Endothelial cell of umbilical vein (primary cell): ENCODE measurements at regions not wholly inside any gene's neighbourhood (a gene's known extent, or its start where the extent isn't known, plus 50 kb on each side); places are given as distances from the start of the nearest gene placed in this dataset.

Experiments used
- BruUV-seq: library from RNA; stranded (reverse); fragments of 400-500 nt; replicated peaks from 2 replicates; lab custom pipeline; 2021; lab: Mats Ljungman, UMichigan
- CTCF ChIA-PET: fragments of 300-600, 350-600 bp; sonication (Branson Sonifier 250); formaldehyde crosslinking; loops from one replicate; lab custom pipeline; 2021; ENCODE audit warnings: antibody characterized with exemption, inconsistent platforms; lab: Charles Lee
- POLR2A ChIA-PET: fragments of 300-600, 350-600 bp; sonication (Branson Sonifier 250); formaldehyde crosslinking; loops from one replicate; lab custom pipeline; 2021; ENCODE audit warnings: antibody characterized with exemption, inconsistent platforms; lab: Charles Lee
- DNase-seq: peaks from one replicate; pipeline ENCODE4 v3.0.0-alpha.2; 2011; ENCODE audit warnings: low read depth, low spot score
- FAIRE-seq: peaks from 2 replicates; lab custom pipeline; 2011; peaks lifted over from hg19 to GRCh38; lab: Jason Lieb, UNC
- H2AFZ ChIP-seq: 2 replicates; pipeline ENCODE4 v1.6.0; 2012; ENCODE audit warnings: low read depth, low read length, control low read depth, inconsistent platforms
- H3K27ac ChIP-seq: 2 replicates; pipeline ENCODE4 v1.5.1; 2011; ENCODE audit warnings: low read depth, mild to moderate bottlenecking, control low read depth, low read length, moderate library complexity; ENCODE audit not compliant: insufficient read depth
- H3K27me3 ChIP-seq, 2 experiments: 2 replicates each; pipeline versions ENCODE4 v1.6.0 to v1.6.1; 2011; ENCODE audit warnings: low read length in 2 of 2, mixed read lengths in 1 of 2; ENCODE audit not compliant: control insufficient read depth in 2 of 2, insufficient read depth in 2 of 2
- H3K36me3 ChIP-seq, 2 experiments: 2 replicates in 1 of 2; 3 replicates in 1 of 2; pipeline ENCODE4 v1.5.1; 2011; ENCODE audit warnings: low read length in 2 of 2, mild to moderate bottlenecking in 1 of 2, moderate library complexity in 1 of 2; ENCODE audit not compliant: control insufficient read depth in 2 of 2, insufficient read depth in 2 of 2; ENCODE audit errors: extremely low read depth in 1 of 2
- H3K4me1 ChIP-seq: 3 replicates; pipeline ENCODE4 v1.5.1; 2011; ENCODE audit warnings: mild to moderate bottlenecking, low read length; ENCODE audit not compliant: control insufficient read depth, insufficient read depth; ENCODE audit errors: extremely low read depth
- H3K4me2 ChIP-seq: 2 replicates; pipeline ENCODE4 v1.6.1; 2011; ENCODE audit warnings: low read length, control low read depth, mixed read lengths; ENCODE audit not compliant: insufficient read depth
- H3K4me3 ChIP-seq, 3 experiments: fragments of 200-600 bp in 1 of 3; sonication (generic), shearing (Covaris generic) in 1 of 3; replicated peaks in 1 of 3; 2 replicates each; pipeline ENCODE4 v1.5.1; 2011 to 2016; ENCODE audit warnings: control low read depth in 3 of 3, low read length in 3 of 3, mild to moderate bottlenecking in 2 of 3, inconsistent platforms in 1 of 3, low read depth in 1 of 3, moderate library complexity in 1 of 3; ENCODE audit not compliant: insufficient read depth in 1 of 3
- H3K79me2 ChIP-seq: 2 replicates; pipeline ENCODE4 v1.6.0; 2012; ENCODE audit warnings: low read length, inconsistent platforms; ENCODE audit not compliant: control insufficient read depth, insufficient read depth
- H3K9ac ChIP-seq: replicated peaks from 2 replicates; pipeline ENCODE3; 2011; ENCODE audit warnings: low read length, control low read depth; ENCODE audit not compliant: insufficient read depth; ENCODE audit errors: extremely low read depth
- H3K9me1 ChIP-seq: replicated peaks from 3 replicates; pipeline ENCODE4 v1.6.0; 2011; ENCODE audit warnings: mild to moderate bottlenecking, low read length; ENCODE audit not compliant: control insufficient read depth, insufficient read depth; ENCODE audit errors: extremely low read depth
- H3K9me3 ChIP-seq: replicated peaks from 2 replicates; pipeline ENCODE4 v1.5.1; 2012; ENCODE audit warnings: low read length, inconsistent platforms; ENCODE audit not compliant: control insufficient read depth, insufficient read depth
- H4K20me1 ChIP-seq: replicated peaks from 2 replicates; pipeline ENCODE3; 2011; ENCODE audit warnings: mild to moderate bottlenecking, low read length; ENCODE audit not compliant: control insufficient read depth, insufficient read depth; ENCODE audit errors: extremely low read depth
- EZH2 ChIP-seq: IDR thresholded peaks from 2 replicates; pipeline ENCODE4 v1.6.1; 2012; ENCODE audit warnings: borderline replicate concordance, low read depth, mild to moderate bottlenecking, moderate library complexity, low read length, inconsistent platforms; ENCODE audit not compliant: severe bottlenecking
- FOS ChIP-seq: IDR thresholded peaks from 2 replicates; pipeline ENCODE4 v1.6.1; 2011; ENCODE audit warnings: mild to moderate bottlenecking, low read length, moderate library complexity, borderline replicate concordance; ENCODE audit not compliant: insufficient read depth
- GATA2 ChIP-seq: IDR thresholded peaks from 2 replicates; pipeline ENCODE4 v1.7.0; 2011; ENCODE audit warnings: low read depth, mild to moderate bottlenecking, moderate library complexity, mixed read lengths, low read length; ENCODE audit not compliant: insufficient read length, insufficient read depth
- JUN ChIP-seq: IDR thresholded peaks from 2 replicates; pipeline ENCODE4 v1.6.1; 2011; ENCODE audit warnings: borderline replicate concordance, low read depth; ENCODE audit not compliant: insufficient read length, insufficient read depth
- MYC ChIP-seq: IDR thresholded peaks from one replicate; pipeline ENCODE4 v1.6.1; 2011; ENCODE audit warnings: mild to moderate bottlenecking, low read depth, low read length
- POLR2A ChIP-seq: IDR thresholded peaks from 2 replicates; pipeline ENCODE4 v1.6.1; 2012; ENCODE audit warnings: low read depth, mild to moderate bottlenecking, control low read depth, low read length
- POLR2AphosphoS5 ChIP-seq: IDR thresholded peaks from 2 replicates; pipeline ENCODE4 v1.6.1; 2012; ENCODE audit warnings: low read depth, mild to moderate bottlenecking, control low read depth, low read length, moderate library complexity; ENCODE audit not compliant: insufficient read depth
- dilution Hi-C: fragments of 300-500 bp; cut with MboI; formaldehyde crosslinking; loops from one replicate; pipeline ENCODE4 v1.15.0; 2019; ENCODE audit warnings: low sequenced_read_pairs; ENCODE audit not compliant: extremely low pct_ligation_motif_present
- intact Hi-C: fragments of 100-400 bp; cut with micrococcal nuclease; formaldehyde crosslinking; loops from one replicate; pipeline ENCODE4 v1.10.0; 2022
- TF ChIP-seq, protein P1 (sequence below): IDR thresholded peaks from 2 replicates; pipeline ENCODE4 v1.6.1; 2011; ENCODE audit not compliant: insufficient read depth, insufficient read length
- TF ChIP-seq, protein P2 (sequence below), 2 donors: IDR thresholded peaks; 1 replicate in 1 of 2; 2 replicates in 1 of 2; pipeline ENCODE4 v1.5.1; 2011; ENCODE audit warnings: low read length in 2 of 2, mild to moderate bottlenecking in 2 of 2, moderate library complexity in 2 of 2, control low read depth in 1 of 2, inconsistent platforms in 1 of 2, low read depth in 1 of 2; ENCODE audit not compliant: insufficient read depth in 1 of 2; ENCODE audit errors: extremely low read depth in 1 of 2

DNA sequence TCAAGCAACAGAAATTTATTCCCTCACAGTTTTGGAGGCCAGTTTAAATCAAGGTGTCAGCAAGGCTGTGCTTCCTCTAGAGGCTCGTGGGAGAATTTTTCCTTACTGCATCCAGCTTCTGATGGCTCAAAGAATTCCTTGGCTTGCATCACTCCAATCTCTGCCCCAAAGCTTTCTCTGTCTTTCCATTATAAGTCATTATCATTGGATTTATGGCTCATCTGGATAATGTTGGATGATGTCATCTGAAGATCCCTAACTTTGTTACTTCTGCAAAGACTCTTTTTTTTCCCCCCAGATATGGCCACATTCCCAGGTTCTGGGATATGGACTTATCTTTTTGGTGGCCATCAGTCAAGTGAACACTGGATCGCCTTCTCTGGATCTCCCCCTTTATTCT is 146.3 kb upstream of the B3GAT2 start:
- no peaks in the 10 kb centered on the region for H3K9me3 ChIP-seq
- intact Hi-C loops (no loop called here), dilution Hi-C loops (no loop called here)
- no peaks in the 10 kb centered on the region for H3K27me3 ChIP-seq
- no peak overlapping the region for H3K4me2 ChIP-seq
- H2AFZ ChIP-seq: no peak overlapping the region
- H3K27ac ChIP-seq: no peak overlapping the region
- no peak overlapping the region for H3K4me3 ChIP-seq
- no peaks in the 10 kb centered on the region for H3K79me2 ChIP-seq
- no peak overlapping the region for H3K9ac ChIP-seq
- ChIA-PET CTCF (no interaction called here), POLR2A (no interaction called here)
- BruUV-seq: no TSS peak
- no peaks in the 10 kb centered on the region for H3K9me1 ChIP-seq
- peaks cover 7% of the 10 kb centered on the region for H3K4me1 ChIP-seq
- no peak for DNase-seq
- H3K36me3 ChIP-seq: no peaks in the 10 kb centered on the region
- no peaks in the 10 kb centered on the region for H4K20me1 ChIP-seq
- FAIRE-seq: no peak
- TF ChIP-seq JUN (peak; percentile 27), EZH2 (no peak), MYC (no peak), POLR2AphosphoS5 (no peak)
- TF ChIP-seq, protein P1, sequence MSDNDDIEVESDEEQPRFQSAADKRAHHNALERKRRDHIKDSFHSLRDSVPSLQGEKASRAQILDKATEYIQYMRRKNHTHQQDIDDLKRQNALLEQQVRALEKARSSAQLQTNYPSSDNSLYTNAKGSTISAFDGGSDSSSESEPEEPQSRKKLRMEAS: no peak

DNA sequence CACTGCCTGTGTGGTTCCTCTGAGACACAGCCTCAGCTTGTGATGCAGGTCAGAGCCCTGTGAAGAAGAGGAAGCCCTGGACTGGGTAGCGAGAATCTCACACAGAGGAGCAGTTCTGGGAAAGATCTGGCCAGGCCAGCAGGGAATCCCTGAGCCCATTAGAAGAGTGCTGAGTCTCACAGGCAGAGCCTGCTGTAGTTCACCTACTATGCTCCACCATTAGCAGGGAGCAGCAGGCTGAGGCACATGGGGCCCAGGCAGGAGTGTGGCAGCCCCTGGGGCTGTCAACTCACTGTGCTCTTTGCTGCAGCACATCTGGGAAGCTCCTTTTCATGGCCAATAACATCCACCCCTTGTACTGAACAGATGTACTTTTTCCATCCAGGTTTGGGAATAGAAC is 146.8 kb upstream of the B3GAT2 start:
- Histone ChIP-seq H4K20me1 (no peaks in the 10 kb centered on the region), H3K36me3 (no peaks in the 10 kb centered on the region), H3K27ac (no peak overlapping the region), H3K4me1 (peaks cover 8% of the 10 kb centered on the region), H3K9me3 (no peaks in the 10 kb centered on the region), H3K4me3 (no peak overlapping the region), H3K9me1 (no peaks in the 10 kb centered on the region), H3K4me2 (no peak overlapping the region), H3K79me2 (no peaks in the 10 kb centered on the region), H3K27me3 (no peaks in the 10 kb centered on the region), H3K9ac (no peak overlapping the region), H2AFZ (no peak overlapping the region)
- DNase-seq: no peak
- BruUV-seq: no TSS peak
- POLR2A ChIA-PET: no interaction called here
- TF ChIP-seq POLR2AphosphoS5: no peak
- TF ChIP-seq EZH2: no peak
- TF ChIP-seq, protein P1: no peak
- TF ChIP-seq JUN: no peak
- no peak for TF ChIP-seq MYC
- no peak for TF ChIP-seq POLR2A
- no peak for TF ChIP-seq FOS
- TF ChIP-seq, protein P2, sequence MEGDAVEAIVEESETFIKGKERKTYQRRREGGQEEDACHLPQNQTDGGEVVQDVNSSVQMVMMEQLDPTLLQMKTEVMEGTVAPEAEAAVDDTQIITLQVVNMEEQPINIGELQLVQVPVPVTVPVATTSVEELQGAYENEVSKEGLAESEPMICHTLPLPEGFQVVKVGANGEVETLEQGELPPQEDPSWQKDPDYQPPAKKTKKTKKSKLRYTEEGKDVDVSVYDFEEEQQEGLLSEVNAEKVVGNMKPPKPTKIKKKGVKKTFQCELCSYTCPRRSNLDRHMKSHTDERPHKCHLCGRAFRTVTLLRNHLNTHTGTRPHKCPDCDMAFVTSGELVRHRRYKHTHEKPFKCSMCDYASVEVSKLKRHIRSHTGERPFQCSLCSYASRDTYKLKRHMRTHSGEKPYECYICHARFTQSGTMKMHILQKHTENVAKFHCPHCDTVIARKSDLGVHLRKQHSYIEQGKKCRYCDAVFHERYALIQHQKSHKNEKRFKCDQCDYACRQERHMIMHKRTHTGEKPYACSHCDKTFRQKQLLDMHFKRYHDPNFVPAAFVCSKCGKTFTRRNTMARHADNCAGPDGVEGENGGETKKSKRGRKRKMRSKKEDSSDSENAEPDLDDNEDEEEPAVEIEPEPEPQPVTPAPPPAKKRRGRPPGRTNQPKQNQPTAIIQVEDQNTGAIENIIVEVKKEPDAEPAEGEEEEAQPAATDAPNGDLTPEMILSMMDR (IDR thresholded peaks at IDR 0.05; ENCODE audit: extremely low read depth in 1 of 2, insufficient read depth in 1 of 2, low read depth in 1 of 2, low read length in 2 of 2): no peak
- no peak for TF ChIP-seq GATA2
- dilution Hi-C loops: no loop called here
- intact Hi-C loops: no loop called here
- no peak for FAIRE-seq
- CTCF ChIA-PET: no interaction called here
